ENCODE measurements at regions not wholly inside any gene's neighbourhood (a gene's known extent, or its start where the extent isn't known, plus 50 kb on each side); places are given as distances from the start of the nearest gene placed in this dataset.

DNA sequence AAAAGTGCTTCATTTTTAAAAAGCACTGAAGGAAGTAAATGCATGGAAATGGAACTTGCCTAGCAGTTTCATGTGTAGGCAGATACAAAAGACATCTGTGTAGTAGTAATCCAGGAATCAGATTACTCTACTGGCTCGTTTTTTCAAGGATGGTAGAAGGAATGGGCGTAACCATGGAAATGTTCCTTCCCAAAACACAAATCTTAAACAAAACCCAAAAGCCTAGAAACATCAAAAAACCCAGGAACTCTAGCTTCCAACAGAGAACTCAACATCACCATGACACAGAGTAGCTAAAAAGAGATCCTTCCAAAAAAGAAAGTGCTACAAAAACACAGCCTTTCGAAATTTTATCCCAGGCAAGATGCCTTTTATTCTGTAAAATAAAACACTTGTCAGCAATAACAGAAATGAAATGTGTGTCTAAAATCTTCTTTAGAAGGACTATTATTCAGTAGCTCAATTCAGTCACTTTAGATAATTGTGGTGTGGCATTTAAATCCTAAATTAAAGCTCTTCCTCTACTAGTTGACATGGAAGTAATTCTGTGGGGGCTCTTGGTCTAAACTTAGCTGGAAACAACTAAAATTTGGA is 81.7 kb downstream of the FAM217A start:
- TF ChIP-seq POLR2A (IDR thresholded peaks at IDR 0.05) (no peak), CTCF (IDR thresholded peaks at IDR 0.05) (no peak)

Data from right lobe of liver (tissue), 4 donors.